OCI-LY3 (cell line): ENCODE measurements at regions not wholly inside any gene's neighbourhood (a gene's known extent, or its start where the extent isn't known, plus 50 kb on each side); places are given as distances from the start of the nearest gene placed in this dataset.

Source experiments
- H2AFZ ChIP-seq: fragments of 200-600, 300-600 bp; shearing (Covaris generic); 2 replicates; pipeline ENCODE4 v1.6.0; 2014; ENCODE audit warnings: antibody characterized with exemption, low read depth, low read length
- H3K27ac ChIP-seq: fragments of 200-600, 300-600 bp; sonication (generic); 2 replicates; pipeline ENCODE4 v1.5.1; 2014; ENCODE audit warnings: mild to moderate bottlenecking, low read length, moderate library complexity, mixed read lengths
- H3K27me3 ChIP-seq: fragments of 200-600, 300-600 bp; sonication (generic); 2 replicates; pipeline ENCODE4 v1.6.1; 2014; ENCODE audit warnings: low read depth, low read length, mixed read lengths
- H3K36me3 ChIP-seq: fragments of 200-600, 300-600 bp; sonication (generic); replicated peaks from 2 replicates; pipeline ENCODE3; 2014; ENCODE audit warnings: low read depth, low read length, mixed read lengths
- H3K4me1 ChIP-seq: fragments of 300-600, 200-600 bp; sonication (generic); 2 replicates; pipeline ENCODE4 v1.6.1; 2014; ENCODE audit warnings: low read length, mixed read lengths
- H3K4me2 ChIP-seq: fragments of 200-600, 300-600 bp; sonication (generic); 2 replicates; pipeline ENCODE4 v1.6.1; 2014; ENCODE audit warnings: low read length, mixed read lengths
- H3K4me3 ChIP-seq: fragments of 300-600, 200-600 bp; sonication (generic); 2 replicates; pipeline ENCODE4 v1.5.1; 2014; ENCODE audit warnings: antibody characterized with exemption, mild to moderate bottlenecking, low read length, moderate library complexity
- H3K79me2 ChIP-seq: fragments of 300-600, 200-600 bp; shearing (Covaris generic); 2 replicates; pipeline ENCODE4 v1.6.1; 2014; ENCODE audit warnings: mild to moderate bottlenecking, low read length, mixed read lengths
- H3K9ac ChIP-seq: fragments of 300-600, 200-600 bp; shearing (Covaris generic); 2 replicates; pipeline ENCODE4 v1.6.0; 2014; ENCODE audit warnings: mild to moderate bottlenecking, low read length, moderate library complexity
- H3K9me3 ChIP-seq: fragments of 200-600, 300-600 bp; shearing (Covaris generic); 2 replicates; pipeline ENCODE4 v1.6.1; 2014; ENCODE audit warnings: low read length, mixed read lengths; ENCODE audit not compliant: insufficient read depth
- H4K20me1 ChIP-seq: fragments of 200-600, 300-600 bp; sonication (generic); 2 replicates; pipeline ENCODE4 v1.6.1; 2016; ENCODE audit warnings: low read length, mixed read lengths; ENCODE audit not compliant: insufficient read depth
- CTCF ChIP-seq: fragments of 200-600, 300-600 bp; sonication (generic); IDR thresholded peaks from 2 replicates; pipeline ENCODE4 v1.5.1; 2014; ENCODE audit warnings: antibody characterized with exemption, low read length, low read depth
- EZH2phosphoT487 ChIP-seq: fragments of 200-600 bp; shearing (Covaris generic); IDR thresholded peaks from 2 replicates; pipeline ENCODE4 v1.6.1; 2018; ENCODE audit warnings: antibody characterized with exemption, mixed run types, low read depth

- H3K9ac ChIP-seq, result no peak overlapping the region
- no peak overlapping the region for H2AFZ ChIP-seq
- no peaks in the 10 kb centered on the region for H3K27me3 ChIP-seq
- H3K9me3 ChIP-seq, result no peaks in the 10 kb centered on the region
- H3K79me2 ChIP-seq, result no peaks in the 10 kb centered on the region
- H3K4me2 ChIP-seq, result no peak overlapping the region
- H4K20me1 ChIP-seq, result no peaks in the 10 kb centered on the region
- no peaks in the 10 kb centered on the region for H3K4me1 ChIP-seq
- TF ChIP-seq EZH2phosphoT487, result no peak
- TF ChIP-seq CTCF, result no peak
- no peaks in the 10 kb centered on the region for H3K36me3 ChIP-seq
- no peak overlapping the region for H3K4me3 ChIP-seq
- no peak overlapping the region for H3K27ac ChIP-seq
Observed at GRCh38 chr14:40629144-40629543, 977.5 kb upstream of the LRFN5 start.

- Histone ChIP-seq H3K27me3 (no peaks in the 10 kb centered on the region), H2AFZ (no peak overlapping the region), H3K4me2 (no peak overlapping the region), H3K79me2 (no peaks in the 10 kb centered on the region), H3K4me3 (no peak overlapping the region), H4K20me1 (no peaks in the 10 kb centered on the region), H3K9me3 (no peaks in the 10 kb centered on the region), H3K9ac (no peak overlapping the region), H3K27ac (no peak overlapping the region), H3K36me3 (no peaks in the 10 kb centered on the region), H3K4me1 (no peaks in the 10 kb centered on the region)
- no peak for TF ChIP-seq EZH2phosphoT487
Observed at GRCh38 chr14:40623643-40624042, 983.0 kb upstream of the LRFN5 start.

GRCh38 chr14:40618225-40618898 lies 988.3 kb upstream of the LRFN5 start:
- H3K27ac ChIP-seq, result no peak overlapping the region
- H4K20me1 ChIP-seq, result no peaks in the 10 kb centered on the region
- TF ChIP-seq EZH2phosphoT487, result no peak
- TF ChIP-seq CTCF, result no peak
- no peak overlapping the region for H2AFZ ChIP-seq
- H3K9me3 ChIP-seq, result no peaks in the 10 kb centered on the region
- no peaks in the 10 kb centered on the region for H3K4me1 ChIP-seq
- no peak overlapping the region for H3K4me2 ChIP-seq
- no peaks in the 10 kb centered on the region for H3K79me2 ChIP-seq
- H3K27me3 ChIP-seq, result no peaks in the 10 kb centered on the region
- H3K4me3 ChIP-seq, result no peak overlapping the region
- H3K36me3 ChIP-seq, result no peaks in the 10 kb centered on the region
- no peak overlapping the region for H3K9ac ChIP-seq

GRCh38 chr14:40616579-40616978 lies 990.1 kb upstream of the LRFN5 start:
- TF ChIP-seq CTCF (no peak), EZH2phosphoT487 (no peak)
- no peaks in the 10 kb centered on the region for H4K20me1 ChIP-seq
- H3K79me2 ChIP-seq, result no peaks in the 10 kb centered on the region
- no peaks in the 10 kb centered on the region for H3K27me3 ChIP-seq
- no peaks in the 10 kb centered on the region for H3K36me3 ChIP-seq
- no peak overlapping the region for H3K9ac ChIP-seq
- H3K4me3 ChIP-seq, result no peak overlapping the region
- no peak overlapping the region for H3K4me2 ChIP-seq
- no peak overlapping the region for H2AFZ ChIP-seq
- no peaks in the 10 kb centered on the region for H3K9me3 ChIP-seq
- no peak overlapping the region for H3K27ac ChIP-seq
- no peaks in the 10 kb centered on the region for H3K4me1 ChIP-seq
